ENCODE measurements at regions not wholly inside any gene's neighbourhood (a gene's known extent, or its start where the extent isn't known, plus 50 kb on each side); places are given as distances from the start of the nearest gene placed in this dataset.

DNA sequence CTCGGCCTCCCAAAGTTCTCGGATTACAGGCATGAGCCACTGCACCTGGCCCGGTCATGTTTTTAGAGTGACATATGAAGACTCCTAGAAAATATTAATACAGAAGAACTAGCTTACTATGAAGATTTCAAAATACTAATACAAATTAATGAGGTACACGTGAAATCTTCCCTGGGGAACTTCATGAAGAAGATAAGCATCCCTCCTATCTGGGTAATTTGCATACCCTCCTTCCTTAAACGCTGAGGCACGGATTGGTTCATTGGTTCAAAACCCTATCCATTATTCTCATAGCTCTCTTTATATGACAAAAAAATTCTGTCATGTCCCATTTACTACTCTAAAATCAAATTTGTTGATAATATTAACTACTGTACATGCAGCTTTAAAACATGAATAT lies 224.8 kb upstream of the KLF14 start:
- no peak for DNase-seq (ENCODE audit: low read depth in 4 of 4, low spot score in 3 of 4)

DNA sequence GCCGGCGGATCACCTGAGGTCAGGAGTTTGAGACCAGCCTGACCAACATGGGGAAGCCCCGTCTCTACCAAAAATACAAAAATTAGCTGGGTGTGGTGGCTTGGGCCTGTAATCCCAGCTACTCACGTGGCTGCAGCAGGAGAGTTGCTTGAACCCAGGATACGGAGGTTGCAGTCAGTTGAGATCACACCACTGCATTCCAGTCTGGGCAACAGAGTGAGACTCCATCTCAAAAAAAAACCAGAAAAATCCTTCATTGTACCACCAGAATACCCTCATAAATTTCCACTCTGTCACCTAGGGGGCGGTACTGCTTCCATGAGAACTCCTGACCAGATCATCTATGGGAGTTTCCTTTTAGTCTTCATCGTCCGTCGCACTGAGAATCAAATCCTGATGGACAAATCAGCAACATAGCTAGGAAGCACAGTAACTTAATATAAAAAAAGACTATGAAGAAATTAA lies 225.8 kb upstream of the KLF14 start:
- DNase-seq (ENCODE audit: low read depth in 4 of 4, low spot score in 3 of 4): no peak

DNA sequence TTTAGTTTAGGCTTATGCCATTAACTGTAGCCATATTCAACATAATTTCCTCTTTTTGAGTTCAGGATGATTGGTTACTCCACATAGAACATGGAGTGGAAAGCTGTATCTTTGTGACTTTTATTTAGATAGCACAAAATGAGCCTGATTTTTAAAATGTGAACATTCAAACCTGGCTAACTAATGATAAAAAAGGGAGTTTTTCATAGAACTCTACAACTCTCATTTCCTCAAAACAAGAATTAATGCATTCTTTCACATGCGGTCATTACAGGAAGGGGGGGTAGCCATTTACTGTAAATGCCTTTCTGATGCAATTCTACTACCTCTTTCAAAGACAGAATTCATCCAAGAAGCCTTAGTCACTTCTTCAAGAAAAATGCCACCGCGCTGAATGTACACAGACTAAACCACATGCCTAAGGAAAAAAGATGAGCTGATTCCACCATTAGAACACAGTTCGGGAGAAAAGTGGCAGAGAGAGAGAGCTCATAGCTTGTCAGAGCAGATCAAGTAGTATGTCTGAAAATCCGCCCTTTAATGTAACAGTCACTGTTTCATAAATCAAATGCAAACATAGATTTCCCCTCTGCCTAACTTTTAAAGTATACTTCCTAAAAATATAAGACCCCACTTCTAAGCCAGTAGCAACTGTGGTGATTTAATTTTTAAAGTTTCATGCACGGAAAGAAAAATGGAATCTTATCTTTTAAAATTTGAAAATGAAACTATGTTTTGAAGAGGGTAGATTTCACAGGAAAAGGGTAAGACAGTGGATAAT lies 226.4 kb upstream of the KLF14 start:
- no peak for DNase-seq (ENCODE audit: low read depth in 4 of 4, low spot score in 3 of 4)

DNA sequence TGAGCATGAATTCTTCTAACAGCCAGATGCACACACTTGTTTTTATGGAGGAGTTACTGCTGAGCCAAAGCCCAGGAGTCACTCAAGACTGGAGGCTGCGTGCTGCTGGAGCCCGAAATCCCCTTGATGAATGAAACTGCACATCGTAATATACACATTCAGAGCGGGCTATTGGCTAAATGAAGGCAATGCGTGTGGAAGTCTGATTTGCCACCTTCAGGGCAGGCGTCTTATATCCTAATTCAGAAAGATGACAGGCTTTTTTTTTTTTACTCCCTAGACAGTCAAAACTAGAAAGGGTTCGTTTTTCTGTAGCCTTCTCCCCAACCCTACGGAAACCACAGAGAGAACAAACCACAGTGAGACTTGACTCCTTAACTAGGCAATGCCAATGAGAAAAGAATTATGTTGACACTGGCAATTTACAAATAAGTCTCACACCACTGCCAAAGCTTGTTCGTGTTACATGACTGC lies 227.2 kb upstream of the KLF14 start:
- DNase-seq (ENCODE audit: low read depth in 4 of 4, low spot score in 3 of 4): no peak

DNA sequence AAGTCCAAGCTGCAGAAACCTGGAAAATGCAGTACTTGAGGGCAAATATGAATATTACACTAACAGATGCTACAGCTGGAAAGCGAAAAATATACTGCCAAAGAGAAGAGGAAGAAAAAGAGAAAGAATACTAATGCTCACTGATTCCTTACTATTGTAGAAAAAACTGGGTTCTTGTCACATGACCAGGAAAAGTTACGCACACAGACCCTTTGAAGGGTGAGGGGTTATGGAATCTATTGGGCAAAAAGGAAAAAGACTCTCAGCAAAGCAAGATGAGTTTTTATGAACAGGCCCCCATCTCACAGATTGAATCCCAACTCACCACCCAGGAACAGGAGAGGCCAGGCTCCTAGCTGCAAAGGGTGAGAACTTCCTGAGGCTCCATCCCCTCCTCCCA lies 228.1 kb upstream of the KLF14 start:
- no peak for DNase-seq (ENCODE audit: low read depth in 4 of 4, low spot score in 3 of 4)

DNA sequence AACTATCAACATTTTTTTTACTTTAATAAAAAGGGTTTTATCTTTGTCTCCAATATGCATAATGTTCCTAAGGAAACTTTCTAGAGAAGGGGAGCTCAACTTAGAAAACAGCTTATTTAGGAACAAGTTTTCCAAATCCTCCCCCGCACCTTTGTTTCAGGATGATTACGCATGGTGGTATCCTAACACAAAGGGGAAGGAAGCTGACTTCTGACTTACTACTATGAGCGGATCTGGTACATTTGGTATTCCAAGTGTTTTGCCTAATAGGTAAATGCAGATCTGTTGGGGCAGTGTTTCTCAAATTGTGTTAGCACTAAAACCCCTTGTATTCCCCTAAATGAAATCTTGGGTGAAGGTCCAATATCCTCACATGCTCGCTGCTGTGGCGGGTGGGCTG lies 229.3 kb upstream of the KLF14 start:
- DNase-seq (ENCODE audit: low read depth in 4 of 4, low spot score in 3 of 4): no peak

DNA sequence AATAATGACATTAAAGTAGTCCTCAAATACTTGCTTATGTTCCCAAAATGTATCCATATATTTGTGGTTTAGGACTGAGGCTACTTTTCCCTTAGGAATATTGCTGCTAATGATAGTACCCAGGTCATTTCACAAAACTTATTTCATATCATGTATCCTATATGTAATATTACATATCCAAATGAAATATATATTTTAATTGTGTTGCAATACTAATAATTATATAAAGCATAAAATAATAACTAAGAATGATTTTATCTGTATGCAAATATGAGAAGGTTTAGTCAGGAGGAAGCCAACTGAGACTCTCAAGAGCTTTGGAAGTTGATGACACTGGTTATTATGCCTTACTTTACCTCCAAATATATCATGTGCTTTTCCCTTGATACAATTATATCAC lies 231.5 kb upstream of the KLF14 start:
- no peak for DNase-seq (ENCODE audit: low read depth in 4 of 4, low spot score in 3 of 4)

DNA sequence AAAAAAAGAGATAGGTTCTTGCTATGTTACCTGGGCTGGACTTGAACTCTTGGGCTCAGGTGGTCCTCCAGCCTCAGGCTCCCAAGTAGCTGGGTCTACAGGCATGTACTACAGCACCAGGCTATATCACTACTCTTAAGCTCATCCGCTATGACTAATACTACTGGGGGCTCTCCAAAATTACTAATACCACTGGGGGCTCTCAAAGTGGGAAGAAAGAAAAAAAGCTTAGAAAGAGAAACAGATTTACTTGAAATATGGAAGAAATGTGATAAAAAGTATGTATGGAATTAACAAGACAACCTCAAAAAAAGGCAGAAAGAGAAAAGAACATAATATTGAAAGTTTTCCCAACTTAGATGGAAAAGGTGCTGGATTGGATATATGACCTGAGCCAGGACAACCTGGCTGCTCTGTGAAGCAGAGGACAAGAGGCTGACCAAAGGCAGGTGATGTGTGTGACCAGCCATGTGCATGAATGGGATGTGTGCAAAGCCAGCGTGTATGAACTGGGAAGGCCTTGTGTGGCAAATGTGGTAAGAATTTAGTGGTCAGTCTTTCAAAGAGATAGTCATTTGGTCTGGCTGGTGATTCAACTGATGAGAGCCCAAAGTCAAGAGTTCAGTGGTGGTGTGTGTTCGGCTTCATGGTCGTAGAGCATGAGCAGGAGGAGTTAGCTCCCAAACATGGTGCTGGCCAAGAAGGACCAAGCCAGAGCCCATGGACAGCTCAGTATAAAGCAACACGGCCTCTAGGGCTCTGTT lies 232.4 kb upstream of the KLF14 start:
- no peak for DNase-seq (ENCODE audit: low read depth in 4 of 4, low spot score in 3 of 4)

DNA sequence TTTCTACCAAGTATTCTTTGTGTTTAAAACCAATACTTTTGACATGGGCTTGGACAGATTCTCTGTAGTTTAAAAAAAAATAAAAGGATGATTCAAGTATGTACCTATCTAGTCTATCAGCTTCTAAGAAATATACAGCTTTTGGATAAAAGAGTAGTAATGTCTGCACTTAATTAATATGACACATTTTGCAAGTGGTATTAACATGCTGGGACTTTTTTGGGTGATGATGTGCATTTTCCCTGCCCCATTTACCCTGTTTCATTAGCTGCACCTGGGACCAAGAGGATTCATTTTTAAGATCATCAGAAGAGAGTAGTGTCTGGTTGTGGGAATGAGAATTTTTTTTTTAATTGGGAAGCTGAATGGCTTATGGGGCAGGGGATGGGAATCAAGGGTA lies 236.2 kb upstream of the KLF14 start:
- DNase-seq (ENCODE audit: low read depth in 4 of 4, low spot score in 3 of 4): no peak

DNA sequence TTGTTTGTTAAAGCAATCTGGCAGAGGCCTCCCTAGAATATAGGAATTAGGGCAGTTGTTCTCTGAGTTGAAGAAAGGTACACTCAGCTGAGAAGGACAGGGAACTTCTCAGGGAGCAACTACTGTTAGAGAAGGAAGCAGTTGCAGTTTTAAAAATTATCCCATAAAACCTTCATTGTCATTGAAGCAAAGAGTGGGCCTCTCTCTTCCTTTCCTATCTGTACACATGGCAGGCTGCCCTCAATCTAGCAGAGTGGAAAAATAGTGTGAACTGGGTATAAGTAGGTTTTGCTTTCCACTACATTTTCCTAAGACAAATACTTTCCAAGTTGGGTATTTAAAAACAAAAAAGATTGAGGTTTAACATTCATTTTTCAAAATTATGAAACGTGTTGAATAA lies 236.7 kb upstream of the KLF14 start:
- no peak for DNase-seq (ENCODE audit: low read depth in 4 of 4, low spot score in 3 of 4)

DNA sequence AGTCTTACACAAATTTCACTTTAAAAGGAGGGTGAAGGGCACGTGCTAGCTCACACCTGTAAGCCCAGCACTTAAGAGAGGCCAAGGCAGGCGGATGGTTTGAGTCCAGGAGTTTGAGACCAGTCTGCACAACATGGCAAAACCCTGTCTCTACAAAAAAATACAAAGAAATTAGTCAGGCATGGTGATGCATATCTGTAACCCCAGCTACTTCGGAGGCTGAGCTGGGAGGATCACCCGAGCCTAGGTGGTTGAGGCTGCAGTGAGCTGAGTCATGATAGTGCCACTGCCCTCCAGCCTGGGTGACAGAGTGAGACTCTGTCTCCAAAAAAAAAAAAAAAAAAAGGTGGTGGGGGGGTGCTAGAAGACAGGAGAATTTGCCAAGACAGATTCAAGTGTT lies 237.3 kb upstream of the KLF14 start:
- DNase-seq (ENCODE audit: low read depth in 4 of 4, low spot score in 3 of 4): no peak

DNA sequence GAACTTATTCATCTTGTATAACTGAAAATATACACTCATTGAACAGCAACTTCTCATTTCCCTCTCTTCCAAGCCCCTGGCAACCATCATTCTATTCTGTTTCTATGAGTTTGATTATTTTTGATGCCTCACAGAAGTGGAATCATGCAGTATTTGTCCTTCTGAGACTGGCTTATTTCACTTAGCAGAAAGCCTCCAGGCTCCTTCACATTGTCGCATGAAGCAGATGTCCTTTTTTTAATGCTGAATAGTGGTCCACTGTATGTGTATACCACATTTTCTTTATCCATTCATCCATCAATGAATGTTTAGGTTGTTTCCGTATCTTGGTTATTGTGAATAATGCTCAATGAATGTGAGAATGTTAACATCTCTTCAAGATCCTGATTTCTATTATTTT lies 238.2 kb upstream of the KLF14 start:
- DNase-seq (ENCODE audit: low read depth in 4 of 4, low spot score in 3 of 4): no peak

DNA sequence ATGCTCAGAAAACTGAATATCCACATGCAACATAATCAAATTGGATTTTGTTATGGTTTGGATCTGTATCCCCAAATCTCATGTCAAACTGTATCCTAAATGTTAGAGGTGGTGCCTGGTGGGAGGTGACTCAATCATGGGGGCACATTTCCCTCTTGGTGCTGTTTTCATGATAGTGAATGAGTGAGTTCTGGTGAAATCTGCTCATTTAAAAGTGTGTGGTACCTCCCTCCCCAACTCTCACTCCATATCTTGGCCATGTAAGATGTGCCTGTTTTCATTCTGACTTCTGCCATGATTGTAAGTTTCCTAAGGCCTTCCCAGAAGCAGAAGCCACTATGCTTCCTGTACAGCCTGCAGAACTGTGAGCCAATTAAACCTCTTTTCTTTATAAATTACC lies 239.6 kb upstream of the KLF14 start:
- no peak for DNase-seq (ENCODE audit: low read depth in 4 of 4, low spot score in 3 of 4)

DNA sequence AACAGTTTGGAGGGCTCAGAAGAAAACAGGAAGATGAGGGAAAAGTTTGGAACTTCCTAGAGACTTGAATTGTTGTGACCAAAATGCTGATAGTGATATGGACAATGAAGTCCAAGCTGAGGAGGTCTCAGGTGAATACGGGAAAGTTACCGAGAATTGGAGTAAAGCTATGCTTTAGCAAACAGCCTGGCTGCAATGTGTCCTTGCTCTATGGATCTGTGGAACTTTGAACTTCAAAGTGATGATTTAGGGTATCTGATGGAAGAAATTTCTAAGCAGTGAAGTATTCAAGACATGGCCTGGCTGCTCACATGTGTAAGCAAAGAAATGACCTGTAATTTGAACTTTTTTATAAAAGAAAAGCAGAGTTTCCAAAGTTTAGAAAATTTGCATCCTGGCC lies 240.2 kb upstream of the KLF14 start:
- DNase-seq (ENCODE audit: low read depth in 4 of 4, low spot score in 3 of 4): no peak

DNA sequence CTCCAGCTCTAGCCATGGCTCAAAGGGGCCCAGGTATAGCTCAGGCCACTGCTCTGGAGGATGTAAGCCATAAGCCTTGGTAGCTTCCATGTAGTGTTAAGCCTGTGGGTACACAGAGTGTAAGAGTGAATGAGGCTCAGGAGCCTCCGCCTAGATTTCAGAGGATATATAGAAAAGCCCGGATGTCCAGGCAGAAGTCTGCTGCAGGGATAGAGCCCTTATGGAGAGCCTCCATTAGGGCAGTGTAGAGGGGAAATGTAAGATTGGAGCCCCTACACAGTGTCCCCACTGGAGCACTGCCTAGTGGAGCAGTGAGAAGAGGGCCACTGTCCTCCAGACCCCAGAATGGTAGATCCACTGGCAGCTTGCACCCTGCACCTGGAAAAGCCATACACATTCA lies 240.8 kb upstream of the KLF14 start:
- no peak for DNase-seq (ENCODE audit: low read depth in 4 of 4, low spot score in 3 of 4)

DNA sequence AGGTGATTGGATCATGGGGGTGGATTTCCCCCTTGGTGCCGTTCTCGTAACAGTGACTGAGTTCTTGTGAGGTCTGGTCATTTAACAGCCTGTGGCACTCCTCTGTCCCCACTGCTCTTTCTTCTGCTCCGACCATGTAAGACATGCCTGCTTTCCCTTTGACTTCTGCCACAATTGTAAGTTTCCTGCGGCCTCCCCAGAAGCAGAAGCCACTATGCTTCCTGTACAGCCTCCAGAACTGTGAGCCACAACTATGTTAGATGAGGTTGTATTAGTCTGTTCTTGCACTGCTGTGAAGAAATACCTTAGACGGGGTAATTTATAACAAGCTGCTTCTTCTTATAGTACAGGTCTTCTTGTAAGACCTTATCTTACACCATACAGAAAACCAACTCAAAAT lies 241.7 kb upstream of the KLF14 start:
- no peak for DNase-seq (ENCODE audit: low read depth in 4 of 4, low spot score in 3 of 4)

DNA sequence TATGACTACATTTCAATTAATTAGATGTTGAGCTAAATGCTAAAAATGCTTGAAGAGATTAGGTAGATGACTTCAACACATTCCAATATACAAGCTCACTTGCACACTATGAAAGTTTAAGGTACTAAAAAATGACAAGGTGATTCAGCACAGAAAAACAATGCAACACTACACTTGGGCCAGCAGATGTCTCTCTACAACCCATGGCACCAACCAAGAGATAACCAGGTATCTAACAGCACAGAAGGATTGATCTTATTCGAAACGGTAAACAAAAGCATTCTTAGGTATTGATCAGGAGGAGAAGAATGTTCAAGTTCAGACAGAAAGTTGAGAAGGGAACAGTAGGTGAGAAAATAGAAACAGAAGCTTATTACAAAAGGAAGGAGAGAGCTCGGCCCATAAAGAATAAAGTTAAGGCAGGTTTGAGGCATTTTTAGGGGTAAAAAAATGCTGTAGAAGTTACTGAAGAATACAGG lies 248.2 kb upstream of the KLF14 start:
- DNase-seq (ENCODE audit: low read depth in 4 of 4, low spot score in 3 of 4): no peak

DNA sequence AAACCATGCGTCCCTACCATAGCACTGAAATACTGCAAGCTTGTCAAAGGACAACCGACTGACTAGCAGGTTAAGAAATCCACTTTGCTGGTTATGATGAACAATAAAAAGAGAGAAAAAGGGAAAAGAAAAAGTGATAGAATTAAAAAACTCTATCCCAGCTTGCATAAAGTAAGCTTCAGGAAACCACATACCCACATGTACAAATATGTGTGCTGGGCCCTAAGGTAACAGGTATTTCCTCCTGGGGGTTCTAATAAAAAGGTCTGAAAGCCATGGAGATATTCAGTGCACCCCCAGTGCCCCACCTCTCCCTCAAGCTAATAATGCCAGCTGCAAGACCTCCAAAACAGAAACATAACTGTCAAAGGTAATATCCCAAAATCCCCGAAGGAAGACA lies 248.6 kb upstream of the KLF14 start:
- DNase-seq (ENCODE audit: low read depth in 4 of 4, low spot score in 3 of 4): no peak

DNA sequence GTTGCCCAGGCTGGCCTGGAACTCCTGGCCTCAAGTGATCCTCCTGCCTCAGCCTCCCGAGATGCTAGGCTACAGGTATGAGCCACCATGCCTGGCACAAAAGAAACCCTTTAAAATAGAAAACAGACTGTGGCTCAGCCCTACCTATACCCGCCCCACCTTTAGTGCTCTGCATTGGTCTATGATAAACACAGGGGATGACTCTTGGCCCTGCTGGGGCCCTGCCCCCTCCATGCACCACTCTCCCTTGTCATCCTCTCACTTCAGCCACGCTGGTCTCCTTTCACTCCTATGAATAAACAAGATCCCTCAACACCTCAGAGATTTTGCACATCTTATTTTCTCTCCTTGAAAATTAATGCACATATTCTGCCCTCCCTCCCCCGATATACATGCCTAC lies 251.4 kb upstream of the KLF14 start:
- no peak for DNase-seq (ENCODE audit: low read depth in 4 of 4, low spot score in 3 of 4)

DNA sequence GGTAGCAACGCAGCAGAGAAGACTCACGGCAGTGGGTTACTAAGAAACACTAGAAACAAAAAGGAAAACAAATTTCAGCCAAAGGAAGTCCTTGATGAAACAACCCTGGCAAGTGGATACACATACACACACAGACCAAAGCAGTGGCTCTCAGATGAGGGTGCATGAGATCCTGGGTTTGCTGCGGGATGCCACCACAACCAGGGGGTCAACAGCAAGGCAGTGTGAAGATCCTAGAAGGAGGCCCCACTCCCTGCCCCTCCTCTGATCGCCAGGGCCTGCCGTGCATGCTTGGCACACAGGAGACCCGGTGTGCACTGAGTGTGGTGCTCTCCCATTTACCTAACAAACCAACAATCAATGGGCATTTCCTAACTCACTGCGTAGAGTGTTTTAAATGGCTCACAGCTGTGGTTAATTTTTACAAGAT lies 252.3 kb upstream of the KLF14 start:
- no peak for DNase-seq (ENCODE audit: low read depth in 4 of 4, low spot score in 3 of 4)

DNA sequence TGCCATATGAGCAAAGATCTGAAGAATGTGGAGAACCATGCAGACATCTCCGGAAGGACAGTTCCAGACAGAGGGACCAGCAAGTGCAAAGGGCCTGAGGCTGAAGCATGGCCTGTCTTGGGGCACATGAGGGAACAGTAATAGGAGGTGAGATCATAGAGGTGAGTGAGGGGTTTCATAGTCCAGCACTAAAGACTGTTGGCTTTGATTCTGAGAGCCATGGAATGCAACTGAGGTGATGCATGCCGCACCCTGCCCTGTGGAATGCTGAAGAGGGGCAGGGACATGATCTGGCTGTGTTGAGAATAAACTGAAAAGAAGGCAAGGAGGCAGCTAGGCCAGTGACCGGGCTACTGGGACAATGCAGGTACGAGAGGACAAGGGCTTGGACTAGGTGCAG lies 253.1 kb upstream of the KLF14 start:
- no peak for DNase-seq (ENCODE audit: low read depth in 4 of 4, low spot score in 3 of 4)

DNA sequence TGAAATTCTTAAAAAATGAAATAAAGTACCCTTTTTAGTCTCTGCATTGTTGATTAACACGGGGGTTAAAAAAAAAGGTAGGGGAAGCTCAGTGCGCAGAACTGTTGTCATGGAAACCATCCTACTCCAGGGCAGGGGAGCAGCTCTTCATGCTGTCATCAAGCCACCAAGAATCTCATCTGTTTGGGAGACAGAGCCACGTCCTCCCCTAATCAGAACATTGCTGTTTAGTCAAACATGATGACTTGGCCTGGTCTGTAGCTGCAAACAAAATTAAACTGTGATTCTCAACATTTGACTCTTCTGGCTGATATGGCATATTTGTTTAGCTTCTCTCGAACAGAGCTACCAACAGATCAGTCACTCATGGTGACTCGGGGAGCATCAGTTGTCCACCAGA lies 254.4 kb upstream of the KLF14 start:
- DNase-seq (ENCODE audit: low read depth in 4 of 4, low spot score in 3 of 4): no peak
